ENCODE measurements at regions not wholly inside any gene's neighbourhood (a gene's known extent, or its start where the extent isn't known, plus 50 kb on each side); places are given as distances from the start of the nearest gene placed in this dataset.

DNA sequence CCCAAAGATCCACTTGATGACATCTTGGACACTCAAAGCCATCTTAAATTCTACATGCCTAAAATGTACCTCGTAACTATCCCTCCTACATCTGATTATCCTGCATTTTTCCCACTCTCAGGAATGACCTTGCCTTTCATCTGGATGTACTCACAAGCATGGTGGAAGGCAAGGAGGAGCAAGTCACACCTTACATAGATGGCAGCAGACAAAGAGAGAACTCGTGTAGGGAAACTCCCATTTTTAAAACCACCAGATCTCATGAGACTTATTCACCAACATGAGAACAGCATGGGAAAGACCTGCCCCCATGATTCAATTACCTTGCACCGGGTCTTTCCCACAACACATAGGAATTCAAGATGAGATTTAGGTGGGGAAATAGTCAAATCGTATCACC is 616.0 kb downstream of the MCTP2 start:
- DNase-seq (ENCODE audit: low spot score) = no peak
- ATAC-seq = no peak
- Histone ChIP-seq H3K9me2 (ENCODE audit: insufficient read depth) (peaks cover 5% of the 10 kb centered on the region; the same call in 1 of the 2 replicates), H3K4me1 (ENCODE audit: insufficient read depth) (peaks cover 15% of the 10 kb centered on the region), H4K20me1 (replicated peaks; ENCODE audit: insufficient read depth) (no peaks in the 10 kb centered on the region), H3K27me3 (ENCODE audit: insufficient read depth) (no peaks in the 10 kb centered on the region), H3K79me2 (replicated peaks; ENCODE audit: insufficient read depth) (no peaks in the 10 kb centered on the region), H2AFZ (no peak overlapping the region), H3F3A (replicated peaks; ENCODE audit: low read depth) (no peaks in the 10 kb centered on the region), H3K36me3 (ENCODE audit: insufficient read depth) (no peaks in the 10 kb centered on the region), H3K4me3 (no peak overlapping the region), H3K4me2 (no peak overlapping the region), H3K27ac (ENCODE audit: low read depth) (no peak overlapping the region)
- Mint-ChIP-seq H3K36me3 (ENCODE audit: low read depth) (peaks cover 19% of the 10 kb centered on the region; the same call in 1 of the 3 replicates), H3K4me3 (no peak overlapping the region), H3K4me1 (peaks cover 17% of the 10 kb centered on the region), H3K9me3 (peaks cover 27% of the 10 kb centered on the region), H3K27me3 (ENCODE audit: insufficient read depth, low read depth, poor library complexity) (peaks cover 18% of the 10 kb centered on the region), H3K27ac (no peak overlapping the region)
- TF ChIP-seq, protein P1, sequence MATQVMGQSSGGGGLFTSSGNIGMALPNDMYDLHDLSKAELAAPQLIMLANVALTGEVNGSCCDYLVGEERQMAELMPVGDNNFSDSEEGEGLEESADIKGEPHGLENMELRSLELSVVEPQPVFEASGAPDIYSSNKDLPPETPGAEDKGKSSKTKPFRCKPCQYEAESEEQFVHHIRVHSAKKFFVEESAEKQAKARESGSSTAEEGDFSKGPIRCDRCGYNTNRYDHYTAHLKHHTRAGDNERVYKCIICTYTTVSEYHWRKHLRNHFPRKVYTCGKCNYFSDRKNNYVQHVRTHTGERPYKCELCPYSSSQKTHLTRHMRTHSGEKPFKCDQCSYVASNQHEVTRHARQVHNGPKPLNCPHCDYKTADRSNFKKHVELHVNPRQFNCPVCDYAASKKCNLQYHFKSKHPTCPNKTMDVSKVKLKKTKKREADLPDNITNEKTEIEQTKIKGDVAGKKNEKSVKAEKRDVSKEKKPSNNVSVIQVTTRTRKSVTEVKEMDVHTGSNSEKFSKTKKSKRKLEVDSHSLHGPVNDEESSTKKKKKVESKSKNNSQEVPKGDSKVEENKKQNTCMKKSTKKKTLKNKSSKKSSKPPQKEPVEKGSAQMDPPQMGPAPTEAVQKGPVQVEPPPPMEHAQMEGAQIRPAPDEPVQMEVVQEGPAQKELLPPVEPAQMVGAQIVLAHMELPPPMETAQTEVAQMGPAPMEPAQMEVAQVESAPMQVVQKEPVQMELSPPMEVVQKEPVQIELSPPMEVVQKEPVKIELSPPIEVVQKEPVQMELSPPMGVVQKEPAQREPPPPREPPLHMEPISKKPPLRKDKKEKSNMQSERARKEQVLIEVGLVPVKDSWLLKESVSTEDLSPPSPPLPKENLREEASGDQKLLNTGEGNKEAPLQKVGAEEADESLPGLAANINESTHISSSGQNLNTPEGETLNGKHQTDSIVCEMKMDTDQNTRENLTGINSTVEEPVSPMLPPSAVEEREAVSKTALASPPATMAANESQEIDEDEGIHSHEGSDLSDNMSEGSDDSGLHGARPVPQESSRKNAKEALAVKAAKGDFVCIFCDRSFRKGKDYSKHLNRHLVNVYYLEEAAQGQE (IDR thresholded peaks at IDR 0.05; ENCODE audit: unreplicated experiment) = no peak
- no peak for TF ChIP-seq JUNB (IDR thresholded peaks at IDR 0.05; ENCODE audit: unreplicated experiment)
- TF ChIP-seq NANOG (IDR thresholded peaks at IDR 0.05; ENCODE audit: borderline replicate concordance) = no peak
- TF ChIP-seq, protein P2, sequence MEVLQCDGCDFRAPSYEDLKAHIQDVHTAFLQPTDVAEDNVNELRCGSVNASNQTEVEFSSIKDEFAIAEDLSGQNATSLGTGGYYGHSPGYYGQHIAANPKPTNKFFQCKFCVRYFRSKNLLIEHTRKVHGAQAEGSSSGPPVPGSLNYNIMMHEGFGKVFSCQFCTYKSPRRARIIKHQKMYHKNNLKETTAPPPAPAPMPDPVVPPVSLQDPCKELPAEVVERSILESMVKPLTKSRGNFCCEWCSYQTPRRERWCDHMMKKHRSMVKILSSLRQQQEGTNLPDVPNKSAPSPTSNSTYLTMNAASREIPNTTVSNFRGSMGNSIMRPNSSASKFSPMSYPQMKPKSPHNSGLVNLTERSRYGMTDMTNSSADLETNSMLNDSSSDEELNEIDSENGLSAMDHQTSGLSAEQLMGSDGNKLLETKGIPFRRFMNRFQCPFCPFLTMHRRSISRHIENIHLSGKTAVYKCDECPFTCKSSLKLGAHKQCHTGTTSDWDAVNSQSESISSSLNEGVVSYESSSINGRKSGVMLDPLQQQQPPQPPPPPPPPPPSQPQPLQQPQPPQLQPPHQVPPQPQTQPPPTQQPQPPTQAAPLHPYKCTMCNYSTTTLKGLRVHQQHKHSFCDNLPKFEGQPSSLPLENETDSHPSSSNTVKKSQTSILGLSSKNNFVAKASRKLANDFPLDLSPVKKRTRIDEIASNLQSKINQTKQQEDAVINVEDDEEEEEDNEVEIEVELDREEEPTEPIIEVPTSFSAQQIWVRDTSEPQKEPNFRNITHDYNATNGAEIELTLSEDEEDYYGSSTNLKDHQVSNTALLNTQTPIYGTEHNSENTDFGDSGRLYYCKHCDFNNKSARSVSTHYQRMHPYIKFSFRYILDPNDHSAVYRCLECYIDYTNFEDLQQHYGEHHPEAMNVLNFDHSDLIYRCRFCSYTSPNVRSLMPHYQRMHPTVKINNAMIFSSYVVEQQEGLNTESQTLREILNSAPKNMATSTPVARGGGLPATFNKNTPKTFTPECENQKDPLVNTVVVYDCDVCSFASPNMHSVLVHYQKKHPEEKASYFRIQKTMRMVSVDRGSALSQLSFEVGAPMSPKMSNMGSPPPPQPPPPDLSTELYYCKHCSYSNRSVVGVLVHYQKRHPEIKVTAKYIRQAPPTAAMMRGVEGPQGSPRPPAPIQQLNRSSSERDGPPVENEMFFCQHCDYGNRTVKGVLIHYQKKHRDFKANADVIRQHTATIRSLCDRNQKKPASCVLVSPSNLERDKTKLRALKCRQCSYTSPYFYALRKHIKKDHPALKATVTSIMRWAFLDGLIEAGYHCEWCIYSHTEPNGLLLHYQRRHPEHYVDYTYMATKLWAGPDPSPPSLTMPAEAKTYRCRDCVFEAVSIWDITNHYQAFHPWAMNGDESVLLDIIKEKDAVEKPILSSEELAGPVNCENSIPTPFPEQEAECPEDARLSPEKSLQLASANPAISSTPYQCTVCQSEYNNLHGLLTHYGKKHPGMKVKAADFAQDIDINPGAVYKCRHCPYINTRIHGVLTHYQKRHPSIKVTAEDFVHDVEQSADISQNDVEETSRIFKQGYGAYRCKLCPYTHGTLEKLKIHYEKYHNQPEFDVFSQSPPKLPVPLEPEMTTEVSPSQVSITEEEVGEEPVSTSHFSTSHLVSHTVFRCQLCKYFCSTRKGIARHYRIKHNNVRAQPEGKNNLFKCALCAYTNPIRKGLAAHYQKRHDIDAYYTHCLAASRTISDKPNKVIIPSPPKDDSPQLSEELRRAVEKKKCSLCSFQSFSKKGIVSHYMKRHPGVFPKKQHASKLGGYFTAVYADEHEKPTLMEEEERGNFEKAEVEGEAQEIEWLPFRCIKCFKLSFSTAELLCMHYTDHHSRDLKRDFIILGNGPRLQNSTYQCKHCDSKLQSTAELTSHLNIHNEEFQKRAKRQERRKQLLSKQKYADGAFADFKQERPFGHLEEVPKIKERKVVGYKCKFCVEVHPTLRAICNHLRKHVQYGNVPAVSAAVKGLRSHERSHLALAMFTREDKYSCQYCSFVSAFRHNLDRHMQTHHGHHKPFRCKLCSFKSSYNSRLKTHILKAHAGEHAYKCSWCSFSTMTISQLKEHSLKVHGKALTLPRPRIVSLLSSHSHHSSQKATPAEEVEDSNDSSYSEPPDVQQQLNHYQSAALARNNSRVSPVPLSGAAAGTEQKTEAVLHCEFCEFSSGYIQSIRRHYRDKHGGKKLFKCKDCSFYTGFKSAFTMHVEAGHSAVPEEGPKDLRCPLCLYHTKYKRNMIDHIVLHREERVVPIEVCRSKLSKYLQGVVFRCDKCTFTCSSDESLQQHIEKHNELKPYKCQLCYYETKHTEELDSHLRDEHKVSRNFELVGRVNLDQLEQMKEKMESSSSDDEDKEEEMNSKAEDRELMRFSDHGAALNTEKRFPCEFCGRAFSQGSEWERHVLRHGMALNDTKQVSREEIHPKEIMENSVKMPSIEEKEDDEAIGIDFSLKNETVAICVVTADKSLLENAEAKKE (CRISPR knock-in tag; IDR thresholded peaks at IDR 0.05) = no peak
- TF ChIP-seq STAT1 (IDR thresholded peaks at IDR 0.05; ENCODE audit: unreplicated experiment) = no peak
- no peak for TF ChIP-seq CREB1 (CRISPR knock-in tag; IDR thresholded peaks at IDR 0.05; ENCODE audit: low read depth)
- no peak for TF ChIP-seq POLR2AphosphoS5 (IDR thresholded peaks at IDR 0.05; ENCODE audit: low read depth)
- no peak for TF ChIP-seq ZNF331 (CRISPR knock-in tag; IDR thresholded peaks at IDR 0.05; ENCODE audit: low read depth)
- TF ChIP-seq EZH2 (IDR thresholded peaks at IDR 0.05; ENCODE audit: low read depth, unreplicated experiment) = no peak
- TF ChIP-seq EZH2phosphoT487 (IDR thresholded peaks at IDR 0.05; ENCODE audit: unreplicated experiment) = no peak
- TF ChIP-seq, protein P3, sequence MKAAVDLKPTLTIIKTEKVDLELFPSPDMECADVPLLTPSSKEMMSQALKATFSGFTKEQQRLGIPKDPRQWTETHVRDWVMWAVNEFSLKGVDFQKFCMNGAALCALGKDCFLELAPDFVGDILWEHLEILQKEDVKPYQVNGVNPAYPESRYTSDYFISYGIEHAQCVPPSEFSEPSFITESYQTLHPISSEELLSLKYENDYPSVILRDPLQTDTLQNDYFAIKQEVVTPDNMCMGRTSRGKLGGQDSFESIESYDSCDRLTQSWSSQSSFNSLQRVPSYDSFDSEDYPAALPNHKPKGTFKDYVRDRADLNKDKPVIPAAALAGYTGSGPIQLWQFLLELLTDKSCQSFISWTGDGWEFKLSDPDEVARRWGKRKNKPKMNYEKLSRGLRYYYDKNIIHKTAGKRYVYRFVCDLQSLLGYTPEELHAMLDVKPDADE (IDR thresholded peaks at IDR 0.05) = no peak
- TF ChIP-seq, protein P4, sequence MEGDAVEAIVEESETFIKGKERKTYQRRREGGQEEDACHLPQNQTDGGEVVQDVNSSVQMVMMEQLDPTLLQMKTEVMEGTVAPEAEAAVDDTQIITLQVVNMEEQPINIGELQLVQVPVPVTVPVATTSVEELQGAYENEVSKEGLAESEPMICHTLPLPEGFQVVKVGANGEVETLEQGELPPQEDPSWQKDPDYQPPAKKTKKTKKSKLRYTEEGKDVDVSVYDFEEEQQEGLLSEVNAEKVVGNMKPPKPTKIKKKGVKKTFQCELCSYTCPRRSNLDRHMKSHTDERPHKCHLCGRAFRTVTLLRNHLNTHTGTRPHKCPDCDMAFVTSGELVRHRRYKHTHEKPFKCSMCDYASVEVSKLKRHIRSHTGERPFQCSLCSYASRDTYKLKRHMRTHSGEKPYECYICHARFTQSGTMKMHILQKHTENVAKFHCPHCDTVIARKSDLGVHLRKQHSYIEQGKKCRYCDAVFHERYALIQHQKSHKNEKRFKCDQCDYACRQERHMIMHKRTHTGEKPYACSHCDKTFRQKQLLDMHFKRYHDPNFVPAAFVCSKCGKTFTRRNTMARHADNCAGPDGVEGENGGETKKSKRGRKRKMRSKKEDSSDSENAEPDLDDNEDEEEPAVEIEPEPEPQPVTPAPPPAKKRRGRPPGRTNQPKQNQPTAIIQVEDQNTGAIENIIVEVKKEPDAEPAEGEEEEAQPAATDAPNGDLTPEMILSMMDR (conservative IDR thresholded peaks at IDR 0.05; ENCODE audit: low read depth in 2 of 2) = no peak
- TF ChIP-seq ZNF114 (CRISPR knock-in tag; IDR thresholded peaks at IDR 0.05) = no peak
